Inflammatory macrophage treated with lipopolysaccharide for 1 hour (primary cell): ENCODE measurements at regions not wholly inside any gene's neighbourhood (a gene's known extent, or its start where the extent isn't known, plus 50 kb on each side); places are given as distances from the start of the nearest gene placed in this dataset.
"Not testable (repeated sequence)": the region's sequence is repeated elsewhere in the genome, so short reads cannot be mapped to it uniquely, and the experiment has no call there.

Experiments
- DNase-seq, 2 donors: peaks; one replicate each; pipeline ENCODE4 v3.0.0-alpha.2; 2020 to 2022

GRCh38 chr4:148634476-148634875 is 192.3 kb upstream of the NR3C2 start:
- no peak for DNase-seq

- DNase-seq: no peak
These were observed 191.5 kb upstream of the NR3C2 start for GRCh38 chr4:148633720-148634119.

GRCh38 chr4:148632476-148632875 is 190.3 kb upstream of the NR3C2 start:
- DNase-seq: no peak

- no peak for DNase-seq
These were observed 187.8 kb upstream of the NR3C2 start for GRCh38 chr4:148630051-148630450.

- no peak for DNase-seq
These were observed 176.6 kb upstream of the NR3C2 start for GRCh38 chr4:148618856-148619255.

GRCh38 chr4:148608968-148609367 is 166.8 kb upstream of the NR3C2 start:
- DNase-seq: no peak

- not testable (repeated sequence) for DNase-seq
These were observed 156.4 kb upstream of the NR3C2 start for GRCh38 chr4:148598418-148599207.

- no peak for DNase-seq
These were observed 147.0 kb upstream of the NR3C2 start for GRCh38 chr4:148589182-148589581.

- DNase-seq: no peak
These were observed 133.4 kb upstream of the NR3C2 start for GRCh38 chr4:148575577-148575976.

GRCh38 chr4:148574911-148575310 is 132.7 kb upstream of the NR3C2 start:
- no peak for DNase-seq

GRCh38 chr4:148574502-148574901 is 132.3 kb upstream of the NR3C2 start:
- no peak for DNase-seq

GRCh38 chr4:148574066-148574465 is 131.9 kb upstream of the NR3C2 start:
- no peak for DNase-seq

GRCh38 chr4:148573296-148573695 is 131.1 kb upstream of the NR3C2 start:
- DNase-seq: no peak

GRCh38 chr4:148565801-148566200 is 123.6 kb upstream of the NR3C2 start:
- DNase-seq: no peak

GRCh38 chr4:148563684-148564083 is 121.5 kb upstream of the NR3C2 start:
- DNase-seq: no peak

GRCh38 chr4:148561467-148561866 is 119.3 kb upstream of the NR3C2 start:
- no peak for DNase-seq

- DNase-seq: no peak
These were observed 115.6 kb upstream of the NR3C2 start for GRCh38 chr4:148557793-148558192.

- no peak for DNase-seq
These were observed 108.6 kb upstream of the NR3C2 start for GRCh38 chr4:148550788-148551187.

- DNase-seq: no peak
These were observed 100.9 kb upstream of the NR3C2 start for GRCh38 chr4:148542922-148543623.

- DNase-seq: no peak
These were observed 98.6 kb upstream of the NR3C2 start for GRCh38 chr4:148540622-148541326.

GRCh38 chr4:148539387-148539786 is 97.2 kb upstream of the NR3C2 start:
- DNase-seq: no peak

- DNase-seq: not testable (repeated sequence)
These were observed 91.6 kb upstream of the NR3C2 start for GRCh38 chr4:148533851-148534250.

GRCh38 chr4:148530114-148530513 is 87.9 kb upstream of the NR3C2 start:
- no peak for DNase-seq

- no peak for DNase-seq
These were observed 85.4 kb upstream of the NR3C2 start for GRCh38 chr4:148527571-148527970.
